Transverse colon (tissue), 4 donors: ENCODE measurements at regions not wholly inside any gene's neighbourhood (a gene's known extent, or its start where the extent isn't known, plus 50 kb on each side); places are given as distances from the start of the nearest gene placed in this dataset.

Experiments
- CTCF ChIP-seq, 5 experiments: fragments of 200-600 bp in 3 of 5; fragments of 450-650 bp in 2 of 5; sonication (generic) in 3 of 5; IDR thresholded peaks; 1 replicate in 2 of 5; 2 replicates in 3 of 5; pipeline ENCODE4 v1.5.1; 2016 to 2017; ENCODE audit warnings: antibody characterized with exemption in 5 of 5, inconsistent platforms in 3 of 5, mild to moderate bottlenecking in 2 of 5, moderate library complexity in 1 of 5
- EP300 ChIP-seq: sonication (generic); formaldehyde crosslinking; IDR thresholded peaks from one replicate; pipeline ENCODE4 v1.6.1; 2017; ENCODE audit warnings: antibody characterized with exemption, low read depth
- POLR2A ChIP-seq: fragments of 450-650 bp; IDR thresholded peaks from one replicate; pipeline ENCODE4 v1.6.1; 2016; ENCODE audit warnings: antibody characterized with exemption, mild to moderate bottlenecking, moderate library complexity
- POLR2AphosphoS5 ChIP-seq, 3 donors: sonication (generic); formaldehyde crosslinking; IDR thresholded peaks; one replicate each; pipeline ENCODE4 v1.6.1; 2016; ENCODE audit warnings: antibody characterized with exemption in 3 of 3

- TF ChIP-seq CTCF (IDR thresholded peaks at IDR 0.05) (no peak), POLR2A (no peak), POLR2AphosphoS5 (IDR thresholded peaks at IDR 0.05) (no peak), EP300 (no peak)
These were observed 130.8 kb upstream of the SASH1 start for GRCh38 chr6:148211777-148212324.
